Omental fat pad (tissue), 3 donors: ENCODE measurements at regions not wholly inside any gene's neighbourhood (a gene's known extent, or its start where the extent isn't known, plus 50 kb on each side); places are given as distances from the start of the nearest gene placed in this dataset.

ENCODE experiments used
- ATAC-seq: fragments of 150-250 bp; one replicate; pipeline ENCODE4 v1.9.1; 2016; ENCODE audit warnings: mild to moderate bottlenecking, moderate library complexity; ENCODE audit not compliant: low FRiP score
- DNase-seq: peaks from one replicate; pipeline ENCODE4 v3.0.0-alpha.2; 2019; ENCODE audit warnings: low spot score
- TF ChIP-seq, protein P1 (sequence below), 3 donors: fragments of 450-650 bp; IDR thresholded peaks; one replicate each; pipeline ENCODE4 v1.5.1; 2016 to 2017; ENCODE audit warnings: antibody characterized with exemption in 3 of 3, mild to moderate bottlenecking in 3 of 3, moderate library complexity in 2 of 3

DNA sequence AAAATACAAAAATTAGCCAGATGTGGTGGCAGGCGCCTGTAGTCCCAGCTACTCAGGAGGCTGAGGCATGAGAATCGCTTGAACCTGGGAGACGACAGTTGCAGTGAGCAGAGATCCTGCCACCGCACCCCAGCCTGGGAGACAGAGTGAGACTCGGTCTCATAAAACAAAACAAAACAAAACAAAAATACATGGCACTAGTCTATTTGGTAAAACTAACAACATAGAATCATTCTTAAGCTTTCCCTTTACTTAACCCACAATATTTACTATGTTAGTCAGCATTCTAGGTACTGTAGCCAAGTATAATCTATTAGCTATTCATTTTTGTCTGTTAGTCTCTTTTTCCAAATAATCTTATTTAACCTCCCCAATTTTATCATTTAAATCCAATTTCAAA lies 1482.8 kb downstream of the SLITRK5 start:
- no peak for ATAC-seq
- TF ChIP-seq, protein P1, sequence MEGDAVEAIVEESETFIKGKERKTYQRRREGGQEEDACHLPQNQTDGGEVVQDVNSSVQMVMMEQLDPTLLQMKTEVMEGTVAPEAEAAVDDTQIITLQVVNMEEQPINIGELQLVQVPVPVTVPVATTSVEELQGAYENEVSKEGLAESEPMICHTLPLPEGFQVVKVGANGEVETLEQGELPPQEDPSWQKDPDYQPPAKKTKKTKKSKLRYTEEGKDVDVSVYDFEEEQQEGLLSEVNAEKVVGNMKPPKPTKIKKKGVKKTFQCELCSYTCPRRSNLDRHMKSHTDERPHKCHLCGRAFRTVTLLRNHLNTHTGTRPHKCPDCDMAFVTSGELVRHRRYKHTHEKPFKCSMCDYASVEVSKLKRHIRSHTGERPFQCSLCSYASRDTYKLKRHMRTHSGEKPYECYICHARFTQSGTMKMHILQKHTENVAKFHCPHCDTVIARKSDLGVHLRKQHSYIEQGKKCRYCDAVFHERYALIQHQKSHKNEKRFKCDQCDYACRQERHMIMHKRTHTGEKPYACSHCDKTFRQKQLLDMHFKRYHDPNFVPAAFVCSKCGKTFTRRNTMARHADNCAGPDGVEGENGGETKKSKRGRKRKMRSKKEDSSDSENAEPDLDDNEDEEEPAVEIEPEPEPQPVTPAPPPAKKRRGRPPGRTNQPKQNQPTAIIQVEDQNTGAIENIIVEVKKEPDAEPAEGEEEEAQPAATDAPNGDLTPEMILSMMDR (IDR thresholded peaks at IDR 0.05): no peak
- DNase-seq: no peak

DNA sequence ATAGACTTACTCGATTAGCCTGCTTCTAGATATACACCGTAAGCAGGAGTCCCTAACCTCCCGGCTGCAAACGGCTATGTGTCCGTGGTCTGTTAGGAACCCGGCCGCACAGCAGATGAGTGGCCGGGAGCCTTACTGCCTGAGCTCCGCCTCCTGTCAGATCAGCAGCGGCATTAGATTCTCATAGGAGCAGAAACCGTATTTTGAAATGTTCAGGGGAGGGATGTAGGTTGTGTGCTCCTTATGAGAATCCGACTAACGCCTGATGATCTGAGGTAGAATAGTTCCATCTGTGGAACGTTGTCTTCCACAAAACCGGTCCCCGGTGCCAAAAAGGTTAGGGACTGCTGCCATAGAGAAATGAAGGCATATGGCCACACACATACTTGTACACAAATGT lies 1491.9 kb downstream of the SLITRK5 start:
- DNase-seq: no peak
- no peak for ATAC-seq
- TF ChIP-seq, protein P1 (IDR thresholded peaks at IDR 0.05): no peak

DNA sequence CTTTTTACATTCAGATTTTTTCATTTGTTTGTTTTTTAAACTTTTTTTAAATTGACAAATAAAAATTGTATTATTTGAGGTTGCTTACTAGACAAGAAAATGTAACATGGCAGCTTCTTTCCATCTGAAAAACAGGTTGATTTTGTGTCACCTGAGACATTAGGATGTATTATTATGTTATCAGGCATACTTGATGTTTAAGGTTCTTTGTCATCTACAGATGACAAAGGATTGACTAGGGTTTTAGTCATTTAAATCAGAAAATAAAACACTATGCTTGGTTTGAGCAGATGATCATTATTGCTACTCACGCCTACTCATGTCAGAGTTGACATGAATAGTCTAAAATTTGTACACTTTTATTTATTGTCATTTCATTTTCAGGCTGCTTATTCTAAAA lies 1494.5 kb downstream of the SLITRK5 start:
- no peak for DNase-seq
- TF ChIP-seq, protein P1 (IDR thresholded peaks at IDR 0.05): no peak
- ATAC-seq: no peak

DNA sequence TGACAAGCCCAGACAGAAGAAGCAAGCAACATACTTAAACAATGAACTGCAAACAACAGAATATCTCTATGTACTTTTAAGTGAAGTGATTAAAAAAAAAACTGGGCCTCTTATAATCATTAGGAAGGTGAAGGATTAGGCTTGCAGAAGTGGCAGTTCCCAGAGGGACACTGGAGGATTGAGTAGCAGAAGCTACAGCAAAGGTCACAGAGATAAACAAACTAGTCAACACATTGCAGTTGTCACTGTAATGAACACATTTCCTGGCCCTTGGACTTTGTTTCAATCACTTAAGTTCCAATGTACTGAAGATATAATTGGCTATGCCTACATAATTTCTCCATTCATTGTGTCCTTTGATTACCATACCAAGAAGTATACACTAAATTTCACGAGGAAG lies 1498.8 kb downstream of the SLITRK5 start:
- DNase-seq (no peak), ATAC-seq (no peak)
- TF ChIP-seq, protein P1 (IDR thresholded peaks at IDR 0.05): no peak

DNA sequence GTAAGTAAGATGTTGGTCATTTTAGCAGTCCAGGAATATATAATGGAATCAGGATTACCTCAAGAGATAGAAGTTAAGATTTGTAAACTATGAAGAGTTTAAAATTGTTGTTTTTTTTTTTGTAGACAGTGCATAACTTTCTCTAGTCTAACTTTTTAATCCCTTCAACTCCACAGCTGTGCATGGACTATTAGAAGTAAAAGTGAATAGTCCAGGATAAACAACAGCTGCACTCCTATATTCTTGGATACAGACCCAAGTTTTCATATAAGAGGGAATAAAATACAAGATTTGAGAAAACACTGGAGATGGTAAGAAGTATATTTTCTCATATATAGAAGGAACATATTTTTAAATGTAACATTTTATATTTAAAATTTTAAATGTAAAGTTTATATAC lies 1509.9 kb downstream of the SLITRK5 start:
- TF ChIP-seq, protein P1 (IDR thresholded peaks at IDR 0.05): no peak
- DNase-seq (no peak), ATAC-seq (no peak)

DNA sequence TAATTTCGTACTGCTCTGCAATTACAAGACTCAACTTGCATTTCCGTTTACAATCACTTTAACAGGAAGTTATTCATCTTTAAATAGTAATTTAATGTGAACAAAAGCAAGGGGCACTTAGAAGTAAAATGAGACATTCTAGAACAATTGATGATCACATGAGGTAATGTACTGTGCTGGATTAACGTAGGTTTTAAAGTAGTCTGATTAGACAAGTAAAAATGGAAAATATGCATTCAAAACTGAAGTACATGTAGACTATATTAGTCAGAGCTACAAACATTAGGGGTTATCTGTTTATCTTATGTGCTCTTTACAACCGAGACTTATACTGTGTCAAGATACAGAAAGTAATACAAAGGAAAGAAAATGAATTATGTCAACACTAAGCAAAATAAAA lies 1528.0 kb downstream of the SLITRK5 start:
- ATAC-seq (no peak), DNase-seq (no peak)
- TF ChIP-seq, protein P1 (IDR thresholded peaks at IDR 0.05): no peak

DNA sequence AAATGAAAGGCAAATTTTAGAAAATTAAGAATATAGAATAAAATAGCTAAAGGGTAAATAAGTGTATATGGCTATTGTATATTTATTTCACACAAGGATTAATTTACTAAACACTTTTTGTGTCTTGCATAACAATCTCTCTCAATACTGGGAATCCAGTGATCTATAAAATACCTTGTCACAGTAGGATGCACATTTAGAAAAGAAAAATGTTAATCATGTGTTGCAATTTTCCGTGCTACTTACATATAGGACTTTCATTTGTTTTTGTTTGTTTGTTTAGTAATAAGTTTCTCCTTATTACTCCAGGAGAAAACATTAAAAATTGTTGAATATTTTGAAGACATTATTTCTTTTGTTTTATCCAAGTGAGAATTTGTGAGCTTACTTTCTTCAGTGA lies 1533.3 kb downstream of the SLITRK5 start:
- no peak for DNase-seq
- TF ChIP-seq, protein P1 (IDR thresholded peaks at IDR 0.05): no peak
- no peak for ATAC-seq
